SK-N-MC (cell line): ENCODE measurements at regions not wholly inside any gene's neighbourhood (a gene's known extent, or its start where the extent isn't known, plus 50 kb on each side); places are given as distances from the start of the nearest gene placed in this dataset.

Experiments used
- DNase-seq: peaks from one replicate; pipeline ENCODE4 v3.0.0-alpha.2; 2011; ENCODE audit warnings: low read depth, low spot score
- H3K27ac ChIP-seq: fragments of 200-600 bp; sonication (generic); 2 replicates; pipeline ENCODE4 v1.5.1; 2016; ENCODE audit warnings: mixed run types
- H3K36me3 ChIP-seq: fragments of 200-600 bp; sonication (generic); 2 replicates; pipeline ENCODE4 v1.6.1; 2017; ENCODE audit warnings: antibody characterized with exemption, low read length, mixed read lengths; ENCODE audit not compliant: insufficient read depth
- H3K4me3 ChIP-seq: fragments of 200-600 bp; sonication (generic); 2 replicates; pipeline ENCODE4 v1.5.1; 2016
- H3K9ac ChIP-seq: fragments of 200-600 bp; sonication (generic); 2 replicates; pipeline ENCODE4 v1.8.0; 2017; ENCODE audit warnings: mixed run types, mixed read lengths; ENCODE audit not compliant: insufficient read length
- H3K9me3 ChIP-seq: fragments of 200-600 bp; sonication (generic); 2 replicates; pipeline ENCODE4 v1.6.1; 2017; ENCODE audit warnings: low read depth, mild to moderate bottlenecking, antibody characterized with exemption, low read length, moderate library complexity, mixed read lengths
- EZH2 ChIP-seq: fragments of 200-600 bp; sonication (generic); IDR thresholded peaks from one replicate; pipeline ENCODE4 v1.6.1; 2017; ENCODE audit warnings: antibody characterized with exemption
- FOXP2 ChIP-seq: optimal IDR thresholded peaks from 2 replicates; pipeline ENCODE3; 2011; ENCODE audit warnings: mild to moderate bottlenecking, moderate library complexity; ENCODE audit not compliant: insufficient read depth; ENCODE audit errors: extremely low read length, control extremely low read depth
- POLR2AphosphoS5 ChIP-seq: IDR thresholded peaks from 2 replicates; pipeline ENCODE4 v1.6.1; 2012; ENCODE audit warnings: mild to moderate bottlenecking, low read depth, low read length, borderline replicate concordance

DNA sequence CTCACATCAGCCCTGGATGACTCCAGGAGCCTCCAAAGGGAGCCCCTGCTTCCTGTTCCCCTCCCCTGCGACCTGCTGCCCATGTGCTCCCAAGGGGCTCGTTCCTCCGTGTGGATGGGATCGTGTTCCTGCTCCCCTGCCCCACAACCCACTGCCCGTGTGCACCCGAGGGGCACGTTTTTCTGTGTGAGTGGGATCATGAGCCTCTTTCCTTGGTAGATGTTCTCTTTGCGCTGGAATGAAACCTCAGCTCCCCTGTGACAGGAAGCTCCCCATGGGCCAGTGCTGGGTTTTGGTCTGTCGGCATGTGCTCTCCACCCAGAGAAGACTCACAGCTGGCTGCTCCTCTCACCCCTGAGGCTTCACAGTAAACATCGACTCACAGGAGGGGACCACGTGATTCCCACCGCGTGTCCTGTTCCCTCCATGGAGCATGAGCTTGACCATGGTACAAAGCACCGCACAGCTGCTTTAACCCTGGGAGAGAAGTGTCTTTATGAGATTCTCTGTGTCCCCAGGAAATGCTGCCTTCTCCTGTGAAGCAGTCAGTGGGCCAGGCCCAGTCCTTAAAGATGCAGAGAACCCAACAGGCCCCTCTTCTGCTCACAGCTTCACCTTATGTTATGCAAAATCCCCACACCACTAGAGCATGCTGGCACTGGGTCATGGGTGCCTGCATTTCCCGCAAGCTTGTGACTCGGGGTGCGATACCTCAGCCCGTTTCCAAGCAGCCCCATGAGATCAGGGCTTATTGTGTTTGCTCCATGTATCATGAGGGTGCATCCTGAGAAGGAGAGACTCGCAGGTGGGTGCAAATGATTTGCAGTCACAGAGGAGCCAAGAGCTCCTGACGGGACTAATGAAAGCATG lies 215.1 kb downstream of the ERMARD start:
- H3K4me3 ChIP-seq, result no peak overlapping the region

DNA sequence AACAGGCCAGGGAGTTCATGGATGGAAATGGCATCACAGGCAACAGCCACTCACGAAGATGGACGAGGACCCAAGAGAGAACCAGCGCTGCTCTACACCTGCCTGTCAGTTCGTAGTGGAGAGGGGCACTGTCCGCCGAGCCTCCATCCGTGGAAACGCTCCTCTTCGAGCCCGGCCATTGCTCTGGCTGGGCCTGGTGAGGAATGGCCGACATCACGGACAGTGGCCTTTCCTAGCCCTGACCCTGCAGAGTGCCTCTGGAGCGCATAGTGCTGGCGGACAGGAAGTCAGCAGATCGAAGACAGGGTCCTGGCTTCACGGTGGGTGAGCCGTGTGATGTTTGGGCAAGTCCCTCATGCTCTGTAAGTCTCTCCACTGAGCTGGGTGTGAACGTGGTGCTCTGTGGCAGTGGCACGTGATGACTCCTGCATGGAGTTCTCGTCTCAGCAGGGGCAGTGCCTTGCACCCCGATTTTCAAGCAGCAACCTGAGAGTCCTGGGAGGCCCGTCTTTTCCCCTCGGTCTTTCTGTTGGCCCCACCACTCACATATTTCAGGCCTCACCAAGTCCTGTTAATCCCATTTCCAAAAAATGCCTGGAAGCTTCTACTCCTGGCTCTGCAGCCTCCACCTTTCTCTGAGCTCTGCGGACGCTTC lies 214.4 kb downstream of the ERMARD start:
- Histone ChIP-seq H3K27ac (no peak overlapping the region), H3K9me3 (no peaks in the 10 kb centered on the region), H3K36me3 (no peaks in the 10 kb centered on the region), H3K9ac (no peak overlapping the region), H3K4me3 (no peak overlapping the region)
- TF ChIP-seq EZH2, result no peak
- DNase-seq, result no peak

More for the DNA sequence above, 215.1 kb downstream of the ERMARD start:
- H3K36me3 ChIP-seq, result no peaks in the 10 kb centered on the region
- no peaks in the 10 kb centered on the region for H3K9me3 ChIP-seq
- H3K9ac ChIP-seq, result no peak overlapping the region
- no peak overlapping the region for H3K27ac ChIP-seq
- DNase-seq, result no peak
- TF ChIP-seq FOXP2 (no peak), POLR2AphosphoS5 (no peak)

DNA sequence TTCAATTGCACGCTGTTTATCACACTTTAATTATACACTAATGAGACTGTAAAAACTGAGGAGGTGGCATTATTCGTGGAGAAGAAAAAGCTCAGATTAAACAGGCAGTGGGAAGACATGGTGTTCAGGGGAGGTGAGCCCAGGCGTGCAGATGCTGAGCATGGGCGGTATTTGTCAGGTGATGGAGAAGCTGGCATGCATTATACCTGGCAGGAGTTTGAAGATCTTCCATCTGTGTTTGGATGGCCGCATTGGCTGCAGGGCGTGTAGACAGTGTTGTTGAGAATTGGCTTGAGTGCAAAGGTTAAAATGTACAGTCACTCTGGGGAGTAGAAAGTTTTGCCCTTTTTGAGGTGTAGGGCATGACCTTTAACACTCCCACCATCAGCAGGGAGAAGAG lies 213.8 kb downstream of the ERMARD start:
- H3K9ac ChIP-seq, result no peak overlapping the region
- H3K9me3 ChIP-seq, result no peaks in the 10 kb centered on the region
- H3K27ac ChIP-seq, result no peak overlapping the region
- DNase-seq, result no peak
- no peaks in the 10 kb centered on the region for H3K36me3 ChIP-seq
- no peak overlapping the region for H3K4me3 ChIP-seq
- TF ChIP-seq EZH2, result no peak
- TF ChIP-seq FOXP2, result no peak
- no peak for TF ChIP-seq POLR2AphosphoS5

DNA sequence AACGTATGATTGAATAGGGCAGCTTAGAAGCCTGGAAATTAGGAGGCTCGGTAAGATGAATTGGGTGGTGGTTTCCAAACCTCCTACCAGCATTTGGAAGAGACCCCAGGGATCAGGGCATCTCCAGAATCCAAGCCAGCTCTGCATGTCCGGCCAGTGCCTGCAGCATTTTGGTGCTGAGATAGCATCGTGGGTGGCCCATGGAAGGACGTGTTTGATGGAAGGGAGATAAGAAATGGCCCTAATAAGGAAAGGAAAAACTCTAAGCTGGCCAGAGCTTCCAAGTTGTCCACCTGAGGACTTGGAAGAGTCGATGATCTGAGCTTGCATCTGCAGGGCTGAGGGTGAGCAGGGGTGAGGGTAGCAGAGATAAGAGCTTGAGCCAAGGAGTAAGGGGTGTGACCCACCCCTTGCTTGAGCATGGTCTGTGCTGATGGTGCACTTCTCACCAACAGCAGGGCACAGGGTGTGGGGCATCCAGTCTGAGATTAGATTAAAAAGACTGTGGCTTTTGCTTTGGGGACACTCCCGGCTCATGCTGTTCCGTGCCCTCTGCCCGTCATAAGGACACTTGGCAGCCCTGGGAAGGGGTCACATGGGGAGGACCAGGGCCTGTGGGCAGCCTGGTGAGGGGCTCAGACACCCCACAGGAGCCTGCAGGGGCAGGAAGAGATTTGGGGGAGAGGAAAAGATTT lies 213.2 kb downstream of the ERMARD start:
- H3K9ac ChIP-seq, result no peak overlapping the region
- no peak for DNase-seq
- no peak overlapping the region for H3K4me3 ChIP-seq
- TF ChIP-seq POLR2AphosphoS5 (no peak), FOXP2 (no peak), EZH2 (no peak)
- H3K9me3 ChIP-seq, result no peaks in the 10 kb centered on the region
- H3K36me3 ChIP-seq, result no peaks in the 10 kb centered on the region
- no peak overlapping the region for H3K27ac ChIP-seq

DNA sequence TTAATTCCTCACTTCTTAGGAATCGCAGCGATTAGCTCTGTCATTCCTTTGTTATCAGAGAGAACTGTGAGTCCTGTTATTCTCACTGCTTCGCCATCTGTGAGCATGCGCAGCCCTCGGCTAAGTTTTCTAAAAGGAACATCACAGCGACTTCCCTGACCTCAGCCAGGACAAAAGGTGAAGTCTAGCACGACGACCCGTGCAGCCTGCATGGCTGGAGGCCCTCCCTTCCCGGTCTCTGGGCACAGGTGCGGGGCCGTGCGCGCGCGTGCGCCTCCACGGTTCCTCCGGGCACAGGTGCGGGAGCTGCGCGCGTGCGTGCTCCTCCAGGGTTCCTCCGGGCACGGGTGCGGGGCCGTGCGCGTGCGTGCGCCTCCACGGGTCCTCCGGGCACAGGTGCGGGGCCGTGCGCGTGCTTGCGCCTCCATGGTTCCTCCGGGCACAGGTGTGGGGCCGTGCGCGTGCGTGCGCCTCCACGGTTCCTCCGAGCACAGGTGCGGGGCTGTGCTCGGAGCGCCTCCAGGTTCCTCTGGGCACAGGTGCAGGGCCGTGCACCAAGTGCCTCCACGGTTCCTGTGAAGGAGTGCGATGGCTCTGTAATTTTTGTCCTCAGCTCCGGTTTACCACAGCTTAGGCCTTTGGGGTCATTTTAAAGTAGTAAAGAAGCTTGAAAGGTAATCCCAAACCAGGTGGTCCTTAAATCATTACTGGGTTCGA lies 212.3 kb downstream of the ERMARD start:
- Histone ChIP-seq H3K27ac (no peak overlapping the region), H3K4me3 (no peak overlapping the region), H3K36me3 (no peaks in the 10 kb centered on the region), H3K9ac (no peak overlapping the region), H3K9me3 (no peaks in the 10 kb centered on the region)
- no peak for DNase-seq
- no peak for TF ChIP-seq FOXP2
- TF ChIP-seq POLR2AphosphoS5, result no peak

DNA sequence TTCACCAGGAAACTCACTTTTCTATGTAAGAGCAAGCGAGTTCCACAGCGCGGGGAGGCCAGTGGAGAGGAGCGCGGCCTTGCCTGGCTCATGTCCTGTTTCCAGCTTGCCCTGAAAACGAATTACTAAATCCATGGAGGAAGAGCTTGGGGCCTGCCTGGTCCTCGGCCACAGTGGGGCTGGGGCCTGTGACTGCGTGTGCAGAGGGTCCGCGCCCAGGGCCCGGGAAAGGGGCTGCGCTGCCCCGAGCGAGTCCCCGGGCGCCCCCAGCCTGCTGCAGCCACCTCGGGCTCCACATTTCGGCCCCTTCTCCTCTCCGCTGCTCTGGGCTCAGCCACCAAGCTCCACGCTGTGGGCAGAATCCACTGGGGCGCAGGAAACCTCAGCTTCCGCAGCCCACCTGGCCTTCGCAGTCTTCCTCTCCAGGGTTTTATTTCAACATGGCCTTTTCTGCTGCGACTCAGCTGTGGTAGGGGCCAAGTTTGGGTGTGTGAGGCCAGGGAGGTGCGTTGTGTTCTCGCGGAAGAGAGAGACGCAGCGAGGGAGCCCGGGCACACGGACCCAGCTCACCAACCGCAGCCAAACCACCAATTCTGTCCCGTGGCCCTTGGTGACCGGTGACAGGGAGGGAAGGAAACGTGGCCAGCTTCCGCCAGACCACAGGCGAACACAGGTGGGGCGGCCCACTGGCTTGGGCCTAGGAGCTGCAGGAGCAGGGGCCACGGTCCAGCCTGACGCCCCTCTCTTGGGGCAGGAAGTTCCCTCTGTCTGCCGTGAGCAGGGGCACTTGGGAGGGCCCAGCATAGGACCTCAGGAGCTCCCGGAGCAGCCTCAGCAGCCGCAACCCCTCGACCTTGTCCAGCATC lies 211.4 kb downstream of the ERMARD start:
- Histone ChIP-seq H3K27ac (no peak overlapping the region), H3K9ac (no peak overlapping the region), H3K36me3 (no peaks in the 10 kb centered on the region), H3K9me3 (no peaks in the 10 kb centered on the region), H3K4me3 (no peak overlapping the region)
- TF ChIP-seq EZH2 (no peak), POLR2AphosphoS5 (no peak)
- no peak for DNase-seq

DNA sequence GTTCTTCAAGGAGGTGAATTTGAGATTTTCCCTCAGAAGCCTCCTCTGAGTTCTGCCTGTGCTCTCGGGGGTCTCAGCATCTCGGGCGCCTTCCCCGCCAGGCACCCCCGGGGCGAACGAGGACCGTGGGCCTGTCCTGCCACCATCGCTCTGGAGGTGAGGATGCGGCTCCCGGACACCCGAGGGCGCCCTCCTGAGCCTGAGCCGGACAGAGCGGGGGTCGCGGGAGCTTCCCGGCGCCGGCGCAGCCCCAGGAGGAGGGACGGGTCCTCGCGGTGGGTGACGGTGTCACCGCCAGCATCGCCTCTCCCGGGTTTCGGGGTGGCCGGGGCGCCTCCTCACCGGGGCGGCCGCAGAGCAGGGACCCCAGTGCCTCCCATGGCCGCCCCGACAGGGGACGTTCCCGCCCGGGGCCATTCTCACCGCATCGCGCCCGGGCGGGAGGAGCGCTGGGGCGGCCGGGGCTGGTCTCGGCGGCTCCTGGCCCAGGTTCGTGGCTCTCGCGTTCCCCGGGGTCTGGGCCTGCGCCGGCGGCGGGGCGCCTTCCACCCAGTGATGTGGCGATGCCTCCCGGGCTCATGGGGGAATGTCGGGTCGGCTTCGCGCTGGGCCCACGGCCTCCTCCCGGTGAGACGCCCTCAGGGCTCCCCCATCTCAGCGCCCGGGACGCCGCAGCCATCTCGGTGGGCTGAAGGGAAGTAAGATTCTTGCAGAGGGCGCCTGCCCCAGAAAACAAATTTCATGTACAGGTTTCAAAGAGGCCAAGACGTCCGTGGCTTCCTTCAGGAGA lies 210.5 kb downstream of the ERMARD start:
- H3K9ac ChIP-seq, result no peak overlapping the region
- DNase-seq, result no peak
- TF ChIP-seq EZH2, result no peak
- TF ChIP-seq FOXP2, result no peak
- TF ChIP-seq POLR2AphosphoS5, result no peak
- no peak overlapping the region for H3K4me3 ChIP-seq
- H3K27ac ChIP-seq, result no peak overlapping the region
- H3K9me3 ChIP-seq, result no peaks in the 10 kb centered on the region
- no peaks in the 10 kb centered on the region for H3K36me3 ChIP-seq
